ENCODE measurements at regions not wholly inside any gene's neighbourhood (a gene's known extent, or its start where the extent isn't known, plus 50 kb on each side); places are given as distances from the start of the nearest gene placed in this dataset.
"Not testable (repeated sequence)": the region's sequence is repeated elsewhere in the genome, so short reads cannot be mapped to it uniquely, and the experiment has no call there.

DNA sequence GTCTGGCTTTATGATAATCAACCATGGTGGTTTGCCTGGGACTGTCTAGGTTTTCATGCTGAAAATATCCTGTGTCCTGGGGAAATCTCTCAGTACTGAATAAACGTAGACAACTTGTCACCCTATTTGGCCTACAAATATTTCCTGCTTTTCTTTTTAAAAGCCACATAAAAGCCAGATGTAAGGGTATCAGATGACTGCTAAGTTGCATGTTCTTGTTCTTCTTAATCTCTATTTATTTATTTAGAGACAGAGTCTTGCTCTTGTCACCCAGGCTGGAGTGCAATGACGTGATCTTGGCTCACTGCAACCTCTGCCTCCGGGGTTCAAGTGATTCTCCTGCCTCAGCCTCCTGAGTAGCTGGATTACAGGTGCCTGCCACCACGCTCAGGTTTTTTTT lies 117.7 kb downstream of the DCK start:
- not testable (repeated sequence) for TF ChIP-seq RFX5 (IDR thresholded peaks at IDR 0.05; ENCODE audit: borderline replicate concordance, low read depth, low read length)
- TF ChIP-seq, protein P1, sequence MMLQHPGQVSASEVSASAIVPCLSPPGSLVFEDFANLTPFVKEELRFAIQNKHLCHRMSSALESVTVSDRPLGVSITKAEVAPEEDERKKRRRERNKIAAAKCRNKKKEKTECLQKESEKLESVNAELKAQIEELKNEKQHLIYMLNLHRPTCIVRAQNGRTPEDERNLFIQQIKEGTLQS (IDR thresholded peaks at IDR 0.05; ENCODE audit: insufficient read depth, low read depth, low read length): not testable (repeated sequence)
